ENCODE measurements at regions not wholly inside any gene's neighbourhood (a gene's known extent, or its start where the extent isn't known, plus 50 kb on each side); places are given as distances from the start of the nearest gene placed in this dataset.

- Histone ChIP-seq H2BK5ac (ENCODE audit: low read depth, low read length) (no peak overlapping the region; the same call in 1 of the 2 replicates), H3K14ac (ENCODE audit: insufficient read length) (no peak overlapping the region), H3K27ac (ENCODE audit: low read depth, low read length) (no peak overlapping the region), H3K23ac (ENCODE audit: insufficient read length) (no peak overlapping the region), H3K56ac (replicated peaks; ENCODE audit: insufficient read length, low read depth, low read length) (no peak overlapping the region), H2BK120ac (replicated peaks; ENCODE audit: low read depth, low read length) (no peak overlapping the region), H4K91ac (replicated peaks; ENCODE audit: insufficient read length, low read length) (no peak overlapping the region), H3K23me2 (ENCODE audit: low read depth, low read length) (no peaks in the 10 kb centered on the region), H3K4me3 (ENCODE audit: extremely low read depth in 1 of 4, insufficient read depth in 2 of 4, low read depth in 3 of 4, low read length in 4 of 4) (no peak overlapping the region), H3K18ac (ENCODE audit: extremely low read depth, low read length) (no peak overlapping the region), H2AK5ac (ENCODE audit: low read depth, low read length) (no peak overlapping the region), H2BK12ac (ENCODE audit: low read depth, low read length) (no peak overlapping the region), H3K9ac (replicated peaks in 1 of 4; ENCODE audit: extremely low read depth in 1 of 4, low read depth in 3 of 4, low read length in 3 of 4) (no peak overlapping the region), H3K79me2 (ENCODE audit: control insufficient read depth in 1 of 2, insufficient read depth in 2 of 2, low read length in 2 of 2) (no peaks in the 10 kb centered on the region), H3K36me3 (ENCODE audit: control insufficient read depth in 2 of 4, insufficient read depth in 4 of 4, low read length in 3 of 4) (no peaks in the 10 kb centered on the region), H3K4me2 (ENCODE audit: insufficient read depth in 1 of 2, low read depth in 2 of 2, low read length in 2 of 2) (no peak overlapping the region), H3K9me3 (ENCODE audit: insufficient read depth in 2 of 2, low read depth in 1 of 2, low read length in 1 of 2) (peaks cover 0 to 3% of the 10 kb centered on the region in 2 experiments; a peak in 2 of 4 replicates), H4K5ac (ENCODE audit: insufficient read length, low read depth, low read length) (no peak overlapping the region), H2BK20ac (ENCODE audit: low read length) (no peak overlapping the region), H3K79me1 (ENCODE audit: low read depth, low read length) (no peaks in the 10 kb centered on the region; the same call in 1 of the 2 replicates), H4K8ac (ENCODE audit: extremely low read depth, insufficient read depth, low read length) (no peak overlapping the region; the same call in 1 of the 2 replicates), H3K4me1 (replicated peaks in 1 of 4; ENCODE audit: control insufficient read depth in 3 of 4, insufficient read depth in 4 of 4, low read length in 3 of 4) (no peaks in the 10 kb centered on the region), H2AFZ (ENCODE audit: low read length) (no peak overlapping the region), H2BK15ac (ENCODE audit: low read length) (no peak overlapping the region), H3K27me3 (replicated peaks in 1 of 4; ENCODE audit: control insufficient read depth in 3 of 4, extremely low read depth in 1 of 4, insufficient read depth in 3 of 4, low read length in 3 of 4) (no peaks in the 10 kb centered on the region), H4K20me1 (replicated peaks in 1 of 2; ENCODE audit: control insufficient read depth in 1 of 2, insufficient read depth in 2 of 2, low read length in 2 of 2) (no peaks in the 10 kb centered on the region), H3K4ac (replicated peaks; ENCODE audit: insufficient read length, low read depth, low read length) (no peak overlapping the region)
- FAIRE-seq (no peak), DNase-seq (ENCODE audit: low read depth in 1 of 2, low spot score in 2 of 2) (no peak)
- WGBS, 2 experiments (ENCODE audit: extremely low coverage in 1 of 2, insufficient coverage in 1 of 2, insufficient read length in 1 of 2, insufficient replicate concordance in 2 of 2, low coverage in 1 of 2, low lambda C conversion rate in 2 of 2, missing lambda C conversion rate in 1 of 2): 93% methylated on average over 6 of the region's 6 CpGs; no CpG with 5 or more reads in 1 of the 2 experiments
- CTCF ChIA-PET (ENCODE audit: partially characterized antibody): no interaction called here
- POLR2A ChIA-PET (ENCODE audit: partially characterized antibody): no interaction called here
- no peak for TF ChIP-seq MAFK (IDR thresholded peaks at IDR 0.05; ENCODE audit: low read depth, low read length)
- no peak for TF ChIP-seq BRCA1 (IDR thresholded peaks at IDR 0.05; ENCODE audit: low read depth, low read length)
- TF ChIP-seq SRF (IDR thresholded peaks at IDR 0.05; ENCODE audit: low read depth, low read length): no peak
- TF ChIP-seq TAF1 (IDR thresholded peaks at IDR 0.05; ENCODE audit: low read depth, low read length): no peak
- no peak for TF ChIP-seq POU5F1 (IDR thresholded peaks at IDR 0.05; ENCODE audit: low read depth, low read length)
- no peak for TF ChIP-seq SIRT6 (IDR thresholded peaks at IDR 0.05; ENCODE audit: low read length)
Measured at GRCh38 chr4:33188733-33189132, 2468.6 kb downstream of the PCDH7 start.
